HFFc6 (cell line): ENCODE measurements at regions not wholly inside any gene's neighbourhood (a gene's known extent, or its start where the extent isn't known, plus 50 kb on each side); places are given as distances from the start of the nearest gene placed in this dataset.

Experiments
- DNase-seq: peaks from one replicate; pipeline ENCODE4 v3.0.0-alpha.2; 2018
- H3K27ac Mint-ChIP-seq: 2 replicates; pipeline ENCODE4 v1.8.0; 2020; ENCODE audit warnings: mild to moderate bottlenecking, mixed read lengths
- H3K27me3 Mint-ChIP-seq: 2 replicates; pipeline ENCODE4 v1.8.0; 2021; ENCODE audit warnings: mild to moderate bottlenecking, moderate library complexity, mixed read lengths; ENCODE audit not compliant: insufficient read depth
- H3K36me3 Mint-ChIP-seq: 2 replicates; pipeline ENCODE4 v1.8.0; 2021; ENCODE audit warnings: low read depth, mixed read lengths
- H3K4me1 Mint-ChIP-seq: 2 replicates; pipeline ENCODE4 v1.8.0; 2020; ENCODE audit warnings: low read depth, mixed read lengths
- H3K4me3 Mint-ChIP-seq: 2 replicates; pipeline ENCODE4 v1.8.0; 2020; ENCODE audit warnings: mild to moderate bottlenecking, moderate library complexity, mixed read lengths
- H3K9me3 Mint-ChIP-seq: 2 replicates; pipeline ENCODE4 v1.8.0; 2020; ENCODE audit warnings: mild to moderate bottlenecking, mixed read lengths
- TF ChIP-seq, protein P1 (sequence below): fragments of 200-600 bp; sonication (generic); IDR thresholded peaks from 2 replicates; pipeline ENCODE4 v1.5.0; 2021; ENCODE audit warnings: antibody characterized with exemption, mild to moderate bottlenecking

DNA sequence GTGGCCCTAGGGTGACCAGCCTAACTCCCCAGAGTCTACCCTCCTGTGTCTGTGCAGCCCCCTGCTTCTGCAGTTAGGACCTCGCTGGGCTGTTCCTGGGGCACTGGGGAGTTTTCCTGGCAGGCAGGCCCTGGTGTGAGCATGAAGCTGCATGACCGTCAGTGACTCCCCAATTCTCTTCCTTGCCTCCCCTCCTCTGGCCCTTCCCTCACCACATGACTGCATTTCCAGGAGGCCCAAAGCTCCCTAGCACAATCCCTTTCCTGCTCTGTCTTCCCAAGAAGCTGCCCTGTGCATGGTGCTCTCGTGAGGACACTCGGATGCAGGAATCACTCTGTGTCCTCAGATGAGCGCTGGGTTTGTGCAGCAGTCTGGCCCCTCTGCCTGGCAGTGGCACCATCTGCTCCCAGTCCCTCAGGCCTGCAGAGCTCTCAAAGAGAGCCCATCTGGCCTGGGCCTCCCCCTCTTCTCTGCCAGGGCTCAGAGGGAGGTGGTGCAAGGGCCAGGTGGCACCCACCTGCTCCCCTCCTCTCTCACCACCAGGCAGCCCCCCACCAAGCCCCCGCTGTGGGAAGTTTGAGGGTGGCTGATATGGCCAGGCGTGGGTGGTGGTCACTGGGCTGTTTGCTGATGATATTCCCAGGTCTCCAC is 125.6 kb upstream of the HS6ST1 start:
- no peak for DNase-seq
- Mint-ChIP-seq H3K27ac (no peak overlapping the region), H3K4me1 (peaks cover 7% of the 10 kb centered on the region; the same call in 1 of the 2 replicates), H3K4me3 (no peak overlapping the region), H3K9me3 (no peaks in the 10 kb centered on the region), H3K36me3 (no peaks in the 10 kb centered on the region), H3K27me3 (peaks cover 18% of the 10 kb centered on the region)
- TF ChIP-seq, protein P1, sequence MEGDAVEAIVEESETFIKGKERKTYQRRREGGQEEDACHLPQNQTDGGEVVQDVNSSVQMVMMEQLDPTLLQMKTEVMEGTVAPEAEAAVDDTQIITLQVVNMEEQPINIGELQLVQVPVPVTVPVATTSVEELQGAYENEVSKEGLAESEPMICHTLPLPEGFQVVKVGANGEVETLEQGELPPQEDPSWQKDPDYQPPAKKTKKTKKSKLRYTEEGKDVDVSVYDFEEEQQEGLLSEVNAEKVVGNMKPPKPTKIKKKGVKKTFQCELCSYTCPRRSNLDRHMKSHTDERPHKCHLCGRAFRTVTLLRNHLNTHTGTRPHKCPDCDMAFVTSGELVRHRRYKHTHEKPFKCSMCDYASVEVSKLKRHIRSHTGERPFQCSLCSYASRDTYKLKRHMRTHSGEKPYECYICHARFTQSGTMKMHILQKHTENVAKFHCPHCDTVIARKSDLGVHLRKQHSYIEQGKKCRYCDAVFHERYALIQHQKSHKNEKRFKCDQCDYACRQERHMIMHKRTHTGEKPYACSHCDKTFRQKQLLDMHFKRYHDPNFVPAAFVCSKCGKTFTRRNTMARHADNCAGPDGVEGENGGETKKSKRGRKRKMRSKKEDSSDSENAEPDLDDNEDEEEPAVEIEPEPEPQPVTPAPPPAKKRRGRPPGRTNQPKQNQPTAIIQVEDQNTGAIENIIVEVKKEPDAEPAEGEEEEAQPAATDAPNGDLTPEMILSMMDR, result no peak

DNA sequence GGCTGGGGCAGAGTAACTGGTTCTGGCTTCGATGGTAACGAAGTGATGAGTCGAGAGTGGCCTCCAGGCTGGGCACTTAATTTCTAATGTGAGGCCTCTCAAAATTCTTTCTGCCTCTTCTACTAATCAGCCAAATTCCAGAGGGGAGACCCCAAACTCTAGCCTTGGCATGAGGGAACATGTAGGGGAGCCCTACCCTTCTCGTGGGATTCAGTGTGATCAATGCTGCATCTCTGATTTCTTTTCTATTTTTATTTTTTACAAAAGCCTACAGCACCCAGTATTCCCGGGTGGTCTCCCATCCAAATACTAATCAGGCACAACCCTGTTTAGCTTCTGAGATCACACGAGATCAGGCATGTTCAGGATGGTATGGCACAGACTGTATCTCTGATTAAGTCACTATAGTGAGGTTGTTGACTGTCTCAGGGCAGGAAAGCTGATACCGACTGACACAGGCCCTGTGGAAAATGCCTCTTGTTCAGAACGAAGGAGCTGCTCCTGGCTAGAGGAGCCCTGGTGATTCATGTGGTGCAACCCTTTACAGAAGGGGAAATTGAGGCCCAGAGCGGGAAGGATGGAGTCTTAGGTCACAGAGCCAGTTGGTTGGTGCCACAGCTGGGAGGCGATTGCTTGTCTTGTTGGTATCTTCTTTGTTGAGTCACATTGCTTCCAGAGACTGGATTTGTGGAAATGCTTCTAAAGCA is 126.3 kb upstream of the HS6ST1 start:
- no peak overlapping the region for H3K4me3 Mint-ChIP-seq
- H3K9me3 Mint-ChIP-seq, result no peaks in the 10 kb centered on the region
- H3K36me3 Mint-ChIP-seq, result no peaks in the 10 kb centered on the region
- no peak overlapping the region for H3K27ac Mint-ChIP-seq
- peaks cover 7% of the 10 kb centered on the region; the same call in 1 of the 2 replicates for H3K4me1 Mint-ChIP-seq
- DNase-seq, result no peak
- H3K27me3 Mint-ChIP-seq, result peaks cover 14% of the 10 kb centered on the region
- TF ChIP-seq, protein P1, result no peak

DNA sequence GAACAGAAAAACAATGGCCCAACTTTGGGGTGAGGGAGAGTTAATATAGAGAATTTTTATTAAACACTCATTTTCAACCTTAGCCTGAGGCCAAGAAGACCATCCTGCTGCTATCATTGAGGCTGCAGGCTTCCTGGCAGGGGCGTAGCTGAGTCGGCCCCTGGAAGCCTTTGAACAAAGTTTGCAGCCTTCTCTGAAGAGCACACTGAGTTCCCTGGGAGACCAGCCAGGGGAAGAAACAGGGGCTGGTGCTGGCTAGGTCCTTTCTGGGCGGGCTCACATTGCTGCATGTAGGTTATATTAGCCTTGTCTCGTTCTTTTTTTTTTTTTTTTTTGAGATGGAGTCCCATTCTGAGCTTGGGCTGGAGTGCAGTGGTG is 126.8 kb upstream of the HS6ST1 start:
- H3K27ac Mint-ChIP-seq, result no peak overlapping the region
- TF ChIP-seq, protein P1, result no peak
- H3K4me3 Mint-ChIP-seq, result no peak overlapping the region
- peaks cover 7% of the 10 kb centered on the region; the same call in 1 of the 2 replicates for H3K4me1 Mint-ChIP-seq
- no peaks in the 10 kb centered on the region for H3K36me3 Mint-ChIP-seq
- no peak for DNase-seq
- peaks cover 14% of the 10 kb centered on the region for H3K27me3 Mint-ChIP-seq
- no peaks in the 10 kb centered on the region for H3K9me3 Mint-ChIP-seq

DNA sequence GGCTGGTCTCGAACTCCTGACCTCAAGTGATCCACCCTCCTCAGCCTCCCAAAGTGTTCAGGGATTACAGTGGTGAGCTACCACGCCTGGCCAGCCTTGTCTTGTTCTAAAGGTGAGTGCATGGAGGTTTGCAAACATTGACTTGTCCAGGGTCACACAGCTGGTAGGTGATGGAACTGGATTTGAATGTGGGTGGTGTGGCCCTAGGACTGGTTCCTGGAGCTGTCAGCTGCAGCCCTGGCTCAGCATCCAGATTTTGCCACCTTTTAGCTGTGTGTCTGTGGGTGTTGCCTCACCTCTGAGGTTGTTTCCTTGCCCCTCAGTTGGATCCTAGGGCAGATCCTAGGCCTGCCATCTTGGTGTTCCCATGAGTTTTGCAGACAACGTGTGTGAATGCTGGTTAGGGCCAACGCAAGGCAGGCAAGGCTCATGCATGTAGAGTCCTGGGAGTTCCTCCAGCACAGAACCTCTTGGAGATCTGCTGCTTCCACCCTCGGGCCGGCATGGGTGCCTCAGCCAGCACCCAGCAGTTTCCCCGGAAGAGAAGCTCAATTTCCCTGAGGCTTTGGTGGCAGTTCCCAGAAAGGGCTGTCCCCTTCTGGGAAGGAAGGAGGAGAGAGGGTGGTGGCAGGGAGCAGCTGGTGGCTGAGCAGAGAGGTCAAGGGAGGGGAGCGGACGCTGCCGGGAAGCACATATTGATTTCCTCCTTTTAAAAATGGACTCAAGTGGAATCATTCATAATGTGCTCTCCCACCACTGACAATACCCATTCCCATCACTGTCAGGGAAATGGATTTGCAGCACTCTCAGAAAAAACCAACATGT is 127.6 kb upstream of the HS6ST1 start:
- H3K27ac Mint-ChIP-seq, result no peak overlapping the region

DNA sequence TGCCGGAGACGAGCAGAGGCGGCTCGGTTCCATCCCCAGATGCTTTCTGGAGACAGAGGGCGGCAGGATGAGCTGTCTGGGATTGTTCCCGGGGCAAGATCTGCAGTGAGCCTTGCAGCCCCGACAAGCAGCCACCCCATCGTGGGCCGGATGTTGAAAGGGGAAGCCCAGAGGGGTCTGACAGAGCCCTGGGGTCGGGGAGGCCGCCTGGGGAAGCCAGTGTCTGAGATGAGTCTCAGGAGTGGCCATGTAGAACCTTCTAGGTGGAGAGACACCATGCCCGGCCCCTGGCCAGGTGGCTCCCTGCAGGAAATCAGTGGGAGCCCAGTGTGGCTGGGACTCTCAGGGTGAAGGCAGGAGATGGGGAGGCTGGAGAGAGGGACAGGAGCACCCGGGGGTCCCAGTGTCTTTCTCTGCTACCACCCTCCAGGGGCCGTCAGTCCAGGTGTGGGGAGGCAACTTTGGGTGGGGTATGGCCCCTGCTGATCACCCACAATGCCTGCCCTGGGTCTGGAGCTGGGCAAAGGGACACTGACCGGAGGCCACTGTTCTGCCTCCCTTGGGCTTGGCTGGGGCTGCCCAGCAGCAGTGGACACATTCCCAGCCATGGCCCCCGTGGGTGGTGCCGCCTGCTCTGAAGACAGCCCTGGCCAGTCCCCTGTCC is 128.3 kb upstream of the HS6ST1 start:
- no peaks in the 10 kb centered on the region for H3K36me3 Mint-ChIP-seq
- H3K9me3 Mint-ChIP-seq, result no peaks in the 10 kb centered on the region
- no peak overlapping the region for H3K4me3 Mint-ChIP-seq
- TF ChIP-seq, protein P1, result no peak
- H3K4me1 Mint-ChIP-seq, result peaks cover 7% of the 10 kb centered on the region; the same call in 1 of the 2 replicates
- no peak for DNase-seq
- peaks cover 14% of the 10 kb centered on the region for H3K27me3 Mint-ChIP-seq
- H3K27ac Mint-ChIP-seq, result no peak overlapping the region

More for the DNA sequence above, 127.6 kb upstream of the HS6ST1 start:
- DNase-seq, result no peak
- Mint-ChIP-seq H3K9me3 (no peaks in the 10 kb centered on the region), H3K4me1 (peaks cover 7% of the 10 kb centered on the region; the same call in 1 of the 2 replicates), H3K27me3 (peaks cover 14% of the 10 kb centered on the region), H3K36me3 (no peaks in the 10 kb centered on the region), H3K4me3 (no peak overlapping the region)
- TF ChIP-seq, protein P1, result no peak
